Stomach (tissue), 8 donors: ENCODE measurements at regions not wholly inside any gene's neighbourhood (a gene's known extent, or its start where the extent isn't known, plus 50 kb on each side); places are given as distances from the start of the nearest gene placed in this dataset.

Source experiments
- DNase-seq, 2 donors: peaks; one replicate each; pipeline versions ENCODE4 v3.0.0 to v3.0.0-alpha.2; 2013 to 2019
- H3K27ac ChIP-seq, 5 donors: fragments of 200-600 bp in 4 of 5; sonication (generic) in 4 of 5; one replicate each; pipeline ENCODE4 v1.5.1; 2013 to 2019; ENCODE audit warnings: mild to moderate bottlenecking in 1 of 5, moderate library complexity in 1 of 5
- H3K27me3 ChIP-seq, 3 donors: fragments of 200-600 bp; sonication (generic); one replicate each; pipeline ENCODE4 v1.5.1; 2017 to 2019; ENCODE audit warnings: mixed run types in 1 of 3
- H3K36me3 ChIP-seq, 4 donors: fragments of 200-600 bp; sonication (generic); 1 replicate in 3 of 4; 2 replicates in 1 of 4; pipeline ENCODE4 v1.5.1; 2016 to 2019
- H3K4me1 ChIP-seq, 4 donors: fragments of 200-600 bp; sonication (generic); one replicate each; pipeline ENCODE4 v1.5.1; 2016 to 2019
- H3K4me3 ChIP-seq, 4 donors: fragments of 200-600 bp; sonication (generic) in 3 of 4; one replicate each; pipeline ENCODE4 v1.5.1; 2016 to 2019; ENCODE audit warnings: mild to moderate bottlenecking in 1 of 4
- H3K9me3 ChIP-seq, 4 donors: fragments of 200-600 bp; sonication (generic); one replicate each; pipeline ENCODE4 v1.5.1; 2016 to 2019
- CTCF ChIP-seq, 7 experiments: fragments of 450-650 bp in 4 of 7; fragments of 200-600 bp in 3 of 7; sonication (generic) in 3 of 7; IDR thresholded peaks; one replicate each; pipeline ENCODE4 v1.5.1; 2016 to 2019; ENCODE audit warnings: antibody characterized with exemption in 7 of 7, control low read depth in 2 of 7, mild to moderate bottlenecking in 1 of 7
- EP300 ChIP-seq: sonication (generic); formaldehyde crosslinking; IDR thresholded peaks from one replicate; pipeline ENCODE4 v1.6.1; 2017; ENCODE audit warnings: antibody characterized with exemption
- POLR2A ChIP-seq, 4 donors: fragments of 450-650 bp; IDR thresholded peaks; one replicate each; pipeline ENCODE4 v1.6.1; 2016; ENCODE audit warnings: antibody characterized with exemption in 4 of 4, control low read depth in 2 of 4, mild to moderate bottlenecking in 1 of 4, moderate library complexity in 1 of 4
- POLR2AphosphoS5 ChIP-seq, 3 donors: sonication (generic); formaldehyde crosslinking; IDR thresholded peaks; one replicate each; pipeline ENCODE4 v1.6.1; 2016; ENCODE audit warnings: antibody characterized with exemption in 3 of 3
- WGBS, 5 donors: extraction: QIAGEN DNeasy Blood & Tissue Kit in 3 of 5; methylation state at CpG; one replicate each; pipeline versions ENCODE4 v1.1.5 to v1.1.7; 2013 to 2018; 5-methylcytosine and 5-hydroxymethylcytosine counted together
- intact Hi-C: fragments of 100-400 bp; cut with DNase I; formaldehyde crosslinking; loops from one replicate; pipeline ENCODE4 v1.15.1; 2023; ENCODE audit warnings: low total_unique reads
- donor health status: healthy with polysubstance abuse.
- donor health status: Bipolar disorder and iron deficiency.
- donor health status: healthy.

- H3K4me3 ChIP-seq: no peak overlapping the region
- H3K9me3 ChIP-seq: no peaks in the 10 kb centered on the region
- TF ChIP-seq CTCF (IDR thresholded peaks at IDR 0.05) (no peak), EP300 (no peak), POLR2AphosphoS5 (IDR thresholded peaks at IDR 0.05) (no peak), POLR2A (IDR thresholded peaks at IDR 0.05) (no peak)
- peaks cover 0 to 7% (median 2%) of the 10 kb centered on the region in 4 donors for H3K4me1 ChIP-seq
- no peak overlapping the region for H3K27ac ChIP-seq
- no peaks in the 10 kb centered on the region for H3K27me3 ChIP-seq
- peaks cover 0 to 11% (median 4%) of the 10 kb centered on the region in 4 donors for H3K36me3 ChIP-seq
- 92 to 100% (median 96%) methylated on average over 2 of the region's 2 CpGs for WGBS, 5 donors
- intact Hi-C loops: no loop called here
- DNase-seq: no peak
These were observed 144.0 kb downstream of the PLCE1 start for GRCh38 chr10:94137747-94138146.

GRCh38 chr10:94138391-94138790, 144.7 kb downstream of the PLCE1 start:
- WGBS, 5 donors: 83 to 98% (median 92%) methylated on average over 2 of the region's 2 CpGs

GRCh38 chr10:94143261-94143660, 149.5 kb downstream of the PLCE1 start:
- intact Hi-C loops: no loop called here
- no peak for TF ChIP-seq POLR2AphosphoS5 (IDR thresholded peaks at IDR 0.05)
- TF ChIP-seq EP300: no peak
- no peak for TF ChIP-seq CTCF (IDR thresholded peaks at IDR 0.05)
- TF ChIP-seq POLR2A (IDR thresholded peaks at IDR 0.05): no peak
- no peak for DNase-seq

More at GRCh38 chr10:94138391-94138790, 144.7 kb downstream of the PLCE1 start:
- intact Hi-C loops: no loop called here
- Histone ChIP-seq H3K27ac (no peak overlapping the region), H3K36me3 (peaks cover 0 to 6% (median 1%) of the 10 kb centered on the region in 4 donors), H3K4me3 (no peak overlapping the region), H3K9me3 (no peaks in the 10 kb centered on the region), H3K27me3 (no peaks in the 10 kb centered on the region), H3K4me1 (peaks cover 0 to 1% (median under 1%) of the 10 kb centered on the region in 4 donors)
- TF ChIP-seq POLR2A (IDR thresholded peaks at IDR 0.05): no peak
- TF ChIP-seq EP300: no peak
- TF ChIP-seq CTCF (IDR thresholded peaks at IDR 0.05): no peak
- TF ChIP-seq POLR2AphosphoS5 (IDR thresholded peaks at IDR 0.05): no peak
- no peak for DNase-seq

GRCh38 chr10:94146313-94146712, 152.6 kb downstream of the PLCE1 start:
- no peaks in the 10 kb centered on the region for H3K4me1 ChIP-seq
- WGBS, 5 donors: 65 to 89% (median 86%) methylated on average over 8 of the region's 8 CpGs
- no peak for TF ChIP-seq CTCF (IDR thresholded peaks at IDR 0.05)
- no peak overlapping the region for H3K27ac ChIP-seq
- H3K4me3 ChIP-seq: no peak overlapping the region
- no peaks in the 10 kb centered on the region for H3K36me3 ChIP-seq
- peaks cover 0 to 4% (median 0%) of the 10 kb centered on the region in 4 donors for H3K9me3 ChIP-seq
- DNase-seq: no peak
- no peaks in the 10 kb centered on the region for H3K27me3 ChIP-seq
- intact Hi-C loops: no loop called here

More at GRCh38 chr10:94143261-94143660, 149.5 kb downstream of the PLCE1 start:
- Histone ChIP-seq H3K4me1 (no peaks in the 10 kb centered on the region), H3K36me3 (no peaks in the 10 kb centered on the region), H3K27me3 (no peaks in the 10 kb centered on the region), H3K27ac (no peak overlapping the region), H3K9me3 (peaks cover 0 to 4% (median 0%) of the 10 kb centered on the region in 4 donors), H3K4me3 (no peak overlapping the region)
